Stimulated activated CD4-positive, alpha-beta T cell treated with anti-CD3 and anti-CD28 coated beads, Interleukin-12 subunit alpha, Interleukin-12 subunit beta, amount 100 ng/mL, for 24 hours (primary cell): ENCODE measurements at regions not wholly inside any gene's neighbourhood (a gene's known extent, or its start where the extent isn't known, plus 50 kb on each side); places are given as distances from the start of the nearest gene placed in this dataset.
"Not testable (repeated sequence)": the region's sequence is repeated elsewhere in the genome, so short reads cannot be mapped to it uniquely, and the experiment has no call there.

ENCODE experiments used
- DNase-seq, 2 experiments: peaks; one replicate each; pipeline ENCODE4 v3.0.0-alpha.2; 2020; ENCODE audit warnings: low read depth in 2 of 2

DNA sequence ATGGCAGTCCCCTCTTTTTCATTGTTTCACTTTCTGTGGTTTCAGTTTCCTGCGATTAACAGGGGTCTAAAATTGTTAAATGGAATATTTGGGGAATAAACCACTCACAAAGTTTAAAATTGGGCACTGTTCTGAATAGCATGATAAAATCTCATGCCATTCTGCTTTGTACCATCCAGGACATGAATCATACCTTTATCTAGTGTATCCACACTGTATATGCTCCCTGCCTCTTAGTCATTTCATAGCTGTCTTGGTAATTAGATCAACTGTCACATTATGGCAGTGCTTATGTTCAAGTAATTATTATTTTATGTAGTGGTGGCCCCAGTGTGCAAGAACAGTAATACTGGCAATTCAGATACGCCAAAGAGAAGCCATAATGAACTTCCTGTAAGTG is 734.5 kb downstream of the ZPLD1 start:
- no peak for DNase-seq

DNA sequence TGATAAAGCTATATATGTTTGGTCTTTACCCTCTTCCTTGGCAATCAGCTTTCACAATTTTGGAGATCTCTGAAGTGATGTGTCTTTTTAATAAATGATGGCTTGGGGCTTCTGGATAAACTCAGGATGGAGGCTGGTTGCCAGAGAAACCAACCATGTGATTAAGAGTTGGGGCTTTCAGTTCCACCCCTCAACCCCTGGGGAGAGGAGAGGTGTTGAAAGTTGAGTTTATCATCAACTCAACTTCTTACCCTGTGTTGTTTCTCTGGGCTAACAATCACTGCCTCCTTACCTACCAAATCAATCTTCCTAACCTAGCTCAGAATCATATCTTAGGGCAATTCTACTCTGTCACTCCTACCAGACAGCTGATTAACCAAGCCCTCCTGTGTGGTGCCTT is 735.8 kb downstream of the ZPLD1 start:
- DNase-seq = no peak

DNA sequence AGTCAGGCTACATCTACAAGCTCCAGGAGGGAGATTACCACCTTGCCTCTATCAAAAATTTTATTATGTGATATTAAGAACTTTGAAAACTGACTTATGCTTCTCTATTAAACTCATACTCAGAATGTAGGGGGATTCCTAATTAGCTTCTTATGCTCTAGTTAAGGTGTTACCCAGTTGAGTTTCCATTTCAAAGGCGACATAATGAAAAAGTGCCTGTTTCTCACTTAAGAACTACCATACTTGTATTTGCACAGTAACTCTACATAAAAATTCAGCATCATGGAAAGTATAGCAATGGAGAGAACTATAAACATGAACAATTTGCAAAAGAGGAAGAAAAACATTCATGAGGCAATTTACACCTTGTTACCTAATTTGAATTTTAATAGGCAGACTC is 739.1 kb downstream of the ZPLD1 start:
- no peak for DNase-seq

- DNase-seq = no peak
These were observed 746.3 kb downstream of the ZPLD1 start for GRCh38 chr3:103181160-103181559.

GRCh38 chr3:103184772-103185171 is 750.0 kb downstream of the ZPLD1 start:
- DNase-seq = no peak

- no peak for DNase-seq
These were observed 755.1 kb downstream of the ZPLD1 start for GRCh38 chr3:103189941-103190340.

GRCh38 chr3:103195216-103195615 is 760.4 kb downstream of the ZPLD1 start:
- no peak for DNase-seq

GRCh38 chr3:103203441-103203840 is 768.6 kb downstream of the ZPLD1 start:
- DNase-seq = no peak

- DNase-seq = no peak
These were observed 775.8 kb downstream of the ZPLD1 start for GRCh38 chr3:103210583-103210982.

- no peak for DNase-seq
These were observed 783.3 kb downstream of the ZPLD1 start for GRCh38 chr3:103218146-103218545.

DNA sequence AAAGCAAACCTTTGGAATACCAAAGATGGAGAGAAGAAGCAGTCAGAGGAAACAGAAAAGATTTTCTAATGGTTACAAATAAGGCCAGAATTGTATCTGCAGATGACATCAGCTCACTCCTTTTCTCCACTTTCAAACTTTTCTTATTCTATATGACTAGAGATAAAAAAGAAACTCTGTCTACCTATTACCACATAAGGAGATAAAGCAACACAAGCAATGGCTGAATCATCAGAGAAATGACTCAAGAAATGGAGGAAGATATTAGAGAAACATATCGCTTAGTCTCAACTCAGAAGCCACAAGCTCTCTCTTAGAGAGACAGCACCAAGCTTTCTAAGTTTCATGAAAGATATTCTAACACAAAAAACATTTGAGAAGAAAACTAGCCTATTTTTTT is 784.0 kb downstream of the ZPLD1 start:
- no peak for DNase-seq

DNA sequence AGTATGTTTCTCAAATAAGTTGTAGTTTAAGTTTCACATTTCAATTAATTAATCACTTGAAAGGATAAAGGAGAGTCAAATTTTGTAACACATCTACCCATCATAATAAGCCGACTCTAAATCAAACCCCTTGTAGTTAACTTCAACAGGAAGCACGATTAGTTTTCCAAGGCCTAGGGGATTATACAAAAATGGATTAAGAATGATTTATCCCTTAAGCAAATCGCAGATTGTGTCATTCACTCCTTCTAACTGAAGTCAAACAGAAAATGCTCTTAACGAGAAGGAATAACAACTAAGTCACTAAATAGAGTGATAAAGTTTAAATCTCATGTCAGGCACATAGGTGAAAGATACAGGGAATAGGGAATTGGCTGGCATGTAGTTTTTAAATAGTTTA is 792.8 kb downstream of the ZPLD1 start:
- no peak for DNase-seq

DNA sequence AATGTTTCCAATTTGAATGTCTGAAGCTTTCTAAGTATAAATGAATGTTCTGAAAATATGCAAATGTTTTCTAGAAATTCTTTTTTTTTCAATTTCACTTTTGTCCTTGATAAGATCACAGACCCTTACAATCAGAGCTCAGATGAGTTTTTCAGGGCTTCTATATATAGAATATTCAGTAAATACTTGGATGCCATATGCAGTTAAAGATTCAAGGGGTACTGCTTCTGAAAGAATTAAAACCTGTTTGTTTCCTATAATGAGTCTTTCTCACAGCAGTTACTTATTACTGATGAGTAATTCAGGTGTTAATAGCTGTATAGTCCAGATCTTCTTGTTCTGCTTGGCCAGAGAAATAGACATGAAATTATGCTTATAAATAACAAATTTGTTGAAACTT is 812.6 kb downstream of the ZPLD1 start:
- DNase-seq = no peak

- not testable (repeated sequence) for DNase-seq
These were observed 820.0 kb downstream of the ZPLD1 start for GRCh38 chr3:103254827-103255226.

- DNase-seq = no peak
These were observed 834.5 kb downstream of the ZPLD1 start for GRCh38 chr3:103269287-103269686.

DNA sequence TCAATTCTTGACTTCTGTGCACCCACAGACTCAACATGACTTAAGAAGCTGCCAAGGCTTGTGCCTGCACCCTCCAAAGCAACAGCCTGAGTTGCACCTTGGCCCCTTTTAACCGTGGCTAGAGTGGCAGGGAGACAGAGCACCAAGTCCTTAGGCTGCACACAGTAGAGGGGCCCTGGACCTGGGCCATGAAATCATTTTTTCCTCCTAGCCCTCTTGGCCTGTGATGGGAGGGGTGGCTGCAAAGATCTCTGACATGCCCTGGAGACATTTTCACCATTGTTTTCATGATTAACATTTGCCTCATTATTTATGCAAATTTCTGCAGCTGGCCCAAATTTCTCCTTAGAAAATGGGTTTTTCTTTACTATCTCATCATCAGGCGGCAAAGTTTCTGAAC is 836.8 kb downstream of the ZPLD1 start:
- no peak for DNase-seq

GRCh38 chr3:103295974-103296570 is 861.3 kb downstream of the ZPLD1 start:
- DNase-seq = no peak

- DNase-seq = not testable (repeated sequence)
These were observed 862.7 kb downstream of the ZPLD1 start for GRCh38 chr3:103297502-103297901.

DNA sequence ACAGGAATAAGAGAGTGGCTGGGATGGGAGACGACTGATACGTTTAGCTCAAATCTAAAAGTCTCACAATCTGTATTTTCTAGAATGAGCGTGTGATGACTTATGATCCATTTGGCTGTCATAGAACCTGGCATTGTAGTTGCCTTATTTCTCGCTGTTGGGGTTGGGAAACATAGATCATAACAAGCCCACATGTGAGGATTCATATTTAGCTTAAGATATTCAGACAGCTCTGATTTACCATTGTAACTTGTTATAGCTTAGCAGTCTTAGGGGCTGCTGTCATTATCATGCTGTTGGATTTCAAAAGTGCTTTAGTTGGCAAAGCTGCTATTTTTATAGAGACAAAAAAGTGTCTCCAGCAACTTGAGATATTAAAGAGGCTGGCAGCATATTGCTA is 871.3 kb downstream of the ZPLD1 start:
- DNase-seq = no peak

GRCh38 chr3:103308921-103309320 is 874.1 kb downstream of the ZPLD1 start:
- DNase-seq = no peak

DNA sequence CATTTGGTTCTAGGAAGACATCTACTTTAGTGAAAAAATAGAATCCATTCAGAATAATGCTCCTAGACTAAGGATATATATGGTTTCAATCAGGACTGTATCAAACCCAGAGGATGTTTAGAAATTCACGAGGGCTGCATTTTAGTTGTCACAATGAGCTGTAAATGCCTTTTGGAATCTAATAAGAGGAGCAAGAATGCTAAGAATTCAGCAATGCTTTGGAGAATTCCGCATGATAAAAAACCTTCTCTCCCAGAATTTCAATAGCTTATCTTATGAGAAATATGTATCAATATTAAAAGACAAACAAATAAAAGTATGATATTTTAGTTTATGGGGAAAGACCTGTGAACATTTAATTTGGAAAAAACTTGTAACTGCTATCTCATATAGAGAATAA is 885.1 kb downstream of the ZPLD1 start:
- DNase-seq = no peak

- DNase-seq = no peak
These were observed 902.5 kb downstream of the ZPLD1 start for GRCh38 chr3:103337179-103337845.

DNA sequence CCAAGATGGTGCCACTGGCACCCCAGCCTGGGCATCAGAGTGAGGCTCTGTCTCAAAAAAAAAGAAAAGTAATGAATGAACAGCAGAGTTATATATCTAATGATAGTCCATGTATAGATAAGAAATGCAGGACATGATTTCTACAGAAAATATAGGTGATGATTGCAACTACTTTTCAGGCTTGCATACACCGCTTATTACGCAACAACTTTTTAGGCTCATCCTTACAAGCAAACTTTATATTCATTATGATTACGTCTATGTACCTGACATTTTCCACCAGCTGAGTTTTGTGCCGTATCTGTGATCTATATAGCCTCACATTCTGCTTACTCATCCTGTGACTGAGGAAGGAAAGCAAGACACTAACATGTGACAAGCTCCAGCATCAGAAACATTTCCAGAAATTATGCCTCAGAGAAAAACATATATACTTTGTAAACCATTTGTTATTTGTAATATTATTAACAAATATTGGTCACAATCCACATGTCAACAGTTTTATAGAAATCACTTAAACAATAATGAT is 906.3 kb downstream of the ZPLD1 start:
- no peak for DNase-seq
